ENCODE measurements at regions not wholly inside any gene's neighbourhood (a gene's known extent, or its start where the extent isn't known, plus 50 kb on each side); places are given as distances from the start of the nearest gene placed in this dataset.

- TF ChIP-seq, protein P1, sequence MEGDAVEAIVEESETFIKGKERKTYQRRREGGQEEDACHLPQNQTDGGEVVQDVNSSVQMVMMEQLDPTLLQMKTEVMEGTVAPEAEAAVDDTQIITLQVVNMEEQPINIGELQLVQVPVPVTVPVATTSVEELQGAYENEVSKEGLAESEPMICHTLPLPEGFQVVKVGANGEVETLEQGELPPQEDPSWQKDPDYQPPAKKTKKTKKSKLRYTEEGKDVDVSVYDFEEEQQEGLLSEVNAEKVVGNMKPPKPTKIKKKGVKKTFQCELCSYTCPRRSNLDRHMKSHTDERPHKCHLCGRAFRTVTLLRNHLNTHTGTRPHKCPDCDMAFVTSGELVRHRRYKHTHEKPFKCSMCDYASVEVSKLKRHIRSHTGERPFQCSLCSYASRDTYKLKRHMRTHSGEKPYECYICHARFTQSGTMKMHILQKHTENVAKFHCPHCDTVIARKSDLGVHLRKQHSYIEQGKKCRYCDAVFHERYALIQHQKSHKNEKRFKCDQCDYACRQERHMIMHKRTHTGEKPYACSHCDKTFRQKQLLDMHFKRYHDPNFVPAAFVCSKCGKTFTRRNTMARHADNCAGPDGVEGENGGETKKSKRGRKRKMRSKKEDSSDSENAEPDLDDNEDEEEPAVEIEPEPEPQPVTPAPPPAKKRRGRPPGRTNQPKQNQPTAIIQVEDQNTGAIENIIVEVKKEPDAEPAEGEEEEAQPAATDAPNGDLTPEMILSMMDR (IDR thresholded peaks at IDR 0.05; ENCODE audit: poor library complexity), result peak; percentile 22
- no peak for TF ChIP-seq EZH2 (IDR thresholded peaks at IDR 0.05; ENCODE audit: borderline replicate concordance)
Measured at GRCh38 chr12:5096241-5096924, 52.7 kb downstream of the KCNA5 start.
